KMS-11 (cell line): ENCODE measurements at regions not wholly inside any gene's neighbourhood (a gene's known extent, or its start where the extent isn't known, plus 50 kb on each side); places are given as distances from the start of the nearest gene placed in this dataset.

ENCODE experiments used
- H2AFZ ChIP-seq: fragments of 200-600 bp; sonication (generic); 2 replicates; pipeline ENCODE4 v1.6.1; 2016; ENCODE audit warnings: antibody characterized with exemption, mixed run types, low read depth
- H3K27ac ChIP-seq: fragments of 200-600 bp; sonication (generic); 2 replicates; pipeline ENCODE4 v1.6.1; 2016; ENCODE audit warnings: mild to moderate bottlenecking, mixed run types
- H3K27me3 ChIP-seq: fragments of 200-600 bp; sonication (generic); 2 replicates; pipeline ENCODE4 v1.6.1; 2017; ENCODE audit warnings: mild to moderate bottlenecking, low read depth, mixed run types, moderate library complexity; ENCODE audit not compliant: insufficient read depth
- H3K36me3 ChIP-seq: fragments of 200-600 bp; sonication (generic); 2 replicates; pipeline ENCODE4 v1.6.1; 2017; ENCODE audit warnings: mild to moderate bottlenecking, mixed run types; ENCODE audit not compliant: insufficient read depth
- H3K4me1 ChIP-seq: fragments of 200-600 bp; sonication (generic); 2 replicates; pipeline ENCODE4 v1.6.1; 2016; ENCODE audit warnings: mild to moderate bottlenecking, low read depth, mixed run types; ENCODE audit not compliant: poor library complexity, severe bottlenecking
- H3K4me2 ChIP-seq: fragments of 200-600 bp; sonication (generic); 2 replicates; pipeline ENCODE4 v1.7.0; 2016; ENCODE audit warnings: mild to moderate bottlenecking, mixed run types
- H3K4me3 ChIP-seq: fragments of 200-600 bp; sonication (generic); IDR thresholded peaks from 2 replicates; pipeline ENCODE4 v1.6.1; 2017; ENCODE audit warnings: low read depth, low read length, mixed read lengths; ENCODE audit not compliant: insufficient read depth
- H3K79me2 ChIP-seq: fragments of 200-600 bp; sonication (generic); 2 replicates; pipeline ENCODE4 v1.6.1; 2016; ENCODE audit warnings: low read depth, mixed run types; ENCODE audit not compliant: insufficient read depth
- H3K9ac ChIP-seq: fragments of 200-600 bp; sonication (generic); 2 replicates; pipeline ENCODE4 v1.6.1; 2016; ENCODE audit warnings: mild to moderate bottlenecking, mixed run types
- H4K20me1 ChIP-seq: fragments of 200-600 bp; sonication (generic); 2 replicates; pipeline ENCODE4 v1.6.1; 2016; ENCODE audit warnings: mild to moderate bottlenecking, mixed run types; ENCODE audit not compliant: insufficient read depth
- TF ChIP-seq, protein P1 (sequence below): fragments of 200-600 bp; sonication (generic); conservative IDR thresholded peaks from 2 replicates; pipeline ENCODE4 v1.6.1; 2017; ENCODE audit warnings: low read depth, mild to moderate bottlenecking, antibody characterized with exemption, low read length, moderate library complexity, mixed read lengths

DNA sequence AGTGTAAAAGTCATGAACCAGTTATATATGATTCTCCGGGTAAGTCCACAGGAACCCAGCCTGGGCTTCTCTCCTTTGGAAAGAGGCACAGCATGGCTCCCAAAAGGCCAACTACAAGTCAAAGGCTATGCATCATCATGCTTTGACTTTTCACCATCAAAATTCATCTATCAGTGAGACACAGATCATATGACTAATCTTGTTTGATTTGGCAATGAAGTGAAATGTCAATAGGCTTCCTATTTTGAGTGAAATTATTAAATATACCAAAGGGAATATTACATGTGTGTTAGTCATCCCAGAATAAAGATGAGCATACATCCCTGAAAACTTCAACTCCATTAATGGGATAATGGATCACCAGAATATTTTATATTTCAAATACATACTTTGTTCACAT is 83.5 kb upstream of the ADGRL2 start:
- Histone ChIP-seq H3K9ac (no peak overlapping the region), H3K4me2 (no peak overlapping the region), H2AFZ (no peak overlapping the region), H3K27ac (no peak overlapping the region), H4K20me1 (no peaks in the 10 kb centered on the region), H3K79me2 (no peaks in the 10 kb centered on the region), H3K36me3 (no peaks in the 10 kb centered on the region), H3K4me3 (no peak overlapping the region), H3K27me3 (no peaks in the 10 kb centered on the region), H3K4me1 (no peaks in the 10 kb centered on the region)
- TF ChIP-seq, protein P1, sequence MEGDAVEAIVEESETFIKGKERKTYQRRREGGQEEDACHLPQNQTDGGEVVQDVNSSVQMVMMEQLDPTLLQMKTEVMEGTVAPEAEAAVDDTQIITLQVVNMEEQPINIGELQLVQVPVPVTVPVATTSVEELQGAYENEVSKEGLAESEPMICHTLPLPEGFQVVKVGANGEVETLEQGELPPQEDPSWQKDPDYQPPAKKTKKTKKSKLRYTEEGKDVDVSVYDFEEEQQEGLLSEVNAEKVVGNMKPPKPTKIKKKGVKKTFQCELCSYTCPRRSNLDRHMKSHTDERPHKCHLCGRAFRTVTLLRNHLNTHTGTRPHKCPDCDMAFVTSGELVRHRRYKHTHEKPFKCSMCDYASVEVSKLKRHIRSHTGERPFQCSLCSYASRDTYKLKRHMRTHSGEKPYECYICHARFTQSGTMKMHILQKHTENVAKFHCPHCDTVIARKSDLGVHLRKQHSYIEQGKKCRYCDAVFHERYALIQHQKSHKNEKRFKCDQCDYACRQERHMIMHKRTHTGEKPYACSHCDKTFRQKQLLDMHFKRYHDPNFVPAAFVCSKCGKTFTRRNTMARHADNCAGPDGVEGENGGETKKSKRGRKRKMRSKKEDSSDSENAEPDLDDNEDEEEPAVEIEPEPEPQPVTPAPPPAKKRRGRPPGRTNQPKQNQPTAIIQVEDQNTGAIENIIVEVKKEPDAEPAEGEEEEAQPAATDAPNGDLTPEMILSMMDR = no peak

DNA sequence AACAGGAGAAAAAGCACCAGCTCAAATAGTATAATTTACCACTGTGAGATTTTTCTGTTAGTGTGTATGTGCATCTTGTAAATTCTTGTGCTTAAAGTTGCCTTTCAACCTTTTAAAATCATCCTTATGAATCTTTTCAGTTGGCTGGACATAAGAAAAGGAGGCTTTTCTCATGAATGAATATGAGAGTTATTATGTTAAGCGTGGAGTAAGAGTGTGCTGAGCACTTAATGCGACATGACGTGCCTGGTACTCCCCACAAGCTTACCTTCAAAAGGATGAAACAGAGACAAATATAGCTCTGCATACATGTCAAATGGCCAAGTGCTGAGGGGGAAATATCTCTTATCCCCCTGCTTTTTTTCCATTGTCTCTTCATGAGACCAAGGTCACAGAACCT is 85.3 kb upstream of the ADGRL2 start:
- no peak overlapping the region for H3K9ac ChIP-seq
- no peaks in the 10 kb centered on the region for H3K4me1 ChIP-seq
- H3K27ac ChIP-seq = no peak overlapping the region
- no peaks in the 10 kb centered on the region for H3K79me2 ChIP-seq
- no peaks in the 10 kb centered on the region for H3K36me3 ChIP-seq
- no peak overlapping the region for H3K4me2 ChIP-seq
- H3K27me3 ChIP-seq = no peaks in the 10 kb centered on the region
- TF ChIP-seq, protein P1 = no peak
- H4K20me1 ChIP-seq = no peaks in the 10 kb centered on the region
- no peak overlapping the region for H3K4me3 ChIP-seq
- H2AFZ ChIP-seq = no peak overlapping the region

DNA sequence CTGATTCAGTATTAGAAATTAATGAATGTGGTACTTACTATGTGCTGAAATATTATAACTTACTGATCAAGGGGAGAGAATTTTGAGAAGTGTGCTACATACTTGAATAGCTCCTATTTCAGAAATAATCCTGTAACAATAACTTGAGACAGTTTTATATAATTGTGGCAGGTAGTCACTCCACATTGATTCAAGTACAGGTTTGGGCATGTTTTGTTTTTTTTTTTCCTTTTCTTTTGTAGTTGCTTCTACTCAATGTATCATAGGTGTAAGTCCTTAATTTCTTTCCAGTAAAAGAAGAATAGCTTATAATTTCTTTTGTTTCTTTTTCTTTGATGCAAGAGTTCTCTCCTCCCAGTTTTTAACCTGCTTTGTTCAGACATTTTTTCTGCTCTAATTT is 86.1 kb upstream of the ADGRL2 start:
- Histone ChIP-seq H3K4me2 (no peak overlapping the region), H2AFZ (no peak overlapping the region), H3K4me3 (no peak overlapping the region), H3K9ac (no peak overlapping the region), H3K36me3 (no peaks in the 10 kb centered on the region), H4K20me1 (no peaks in the 10 kb centered on the region), H3K27me3 (no peaks in the 10 kb centered on the region), H3K4me1 (no peaks in the 10 kb centered on the region), H3K79me2 (no peaks in the 10 kb centered on the region), H3K27ac (no peak overlapping the region)
- TF ChIP-seq, protein P1 = no peak

DNA sequence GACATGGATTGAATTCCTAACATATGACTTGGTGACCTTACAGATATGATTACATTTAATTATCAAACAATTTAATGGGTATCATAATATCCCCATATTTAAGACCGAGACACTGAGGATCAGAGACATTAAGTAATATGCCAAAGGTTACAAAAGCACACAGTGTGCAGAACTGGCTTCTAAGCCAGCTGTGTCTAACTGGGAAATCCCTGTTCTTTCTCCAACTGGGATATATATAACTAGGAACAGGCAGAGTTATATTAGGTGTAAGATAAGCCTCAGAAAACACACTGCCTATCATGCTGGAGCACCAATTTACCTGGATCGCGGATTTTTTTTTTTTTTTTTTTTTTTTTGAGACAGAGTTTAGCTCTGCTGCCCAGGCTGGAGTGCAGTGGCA is 88.3 kb upstream of the ADGRL2 start:
- no peak overlapping the region for H2AFZ ChIP-seq
- no peak overlapping the region for H3K4me3 ChIP-seq
- H4K20me1 ChIP-seq = no peaks in the 10 kb centered on the region
- no peak overlapping the region for H3K4me2 ChIP-seq
- no peaks in the 10 kb centered on the region for H3K79me2 ChIP-seq
- no peak overlapping the region for H3K27ac ChIP-seq
- H3K36me3 ChIP-seq = no peaks in the 10 kb centered on the region
- TF ChIP-seq, protein P1 = no peak
- H3K27me3 ChIP-seq = no peaks in the 10 kb centered on the region
- H3K4me1 ChIP-seq = no peaks in the 10 kb centered on the region
- H3K9ac ChIP-seq = no peak overlapping the region

DNA sequence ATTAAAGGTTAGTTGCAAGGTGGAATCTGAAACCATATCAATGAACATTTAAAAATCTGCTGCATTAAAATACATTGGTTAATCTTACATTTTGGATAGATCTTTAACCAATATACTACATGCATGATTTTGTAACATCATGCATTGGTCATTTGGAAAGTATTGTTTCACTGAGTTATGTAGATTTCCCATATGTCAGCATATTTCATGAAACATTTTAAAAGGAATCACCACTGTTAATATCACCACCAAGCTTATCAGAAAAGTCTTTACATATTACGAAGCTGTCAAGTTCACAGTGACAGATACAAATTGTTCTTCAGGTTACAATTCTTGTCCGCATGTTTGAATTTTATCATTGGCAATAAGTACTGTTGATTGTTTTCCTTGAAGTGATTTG is 89.9 kb upstream of the ADGRL2 start:
- no peak overlapping the region for H3K27ac ChIP-seq
- no peaks in the 10 kb centered on the region for H3K36me3 ChIP-seq
- no peaks in the 10 kb centered on the region for H4K20me1 ChIP-seq
- H3K4me2 ChIP-seq = no peak overlapping the region
- no peaks in the 10 kb centered on the region for H3K79me2 ChIP-seq
- no peak overlapping the region for H2AFZ ChIP-seq
- H3K27me3 ChIP-seq = no peaks in the 10 kb centered on the region
- no peak overlapping the region for H3K4me3 ChIP-seq
- H3K9ac ChIP-seq = no peak overlapping the region
- TF ChIP-seq, protein P1 = no peak
- H3K4me1 ChIP-seq = no peaks in the 10 kb centered on the region
